ENCODE measurements at regions not wholly inside any gene's neighbourhood (a gene's known extent, or its start where the extent isn't known, plus 50 kb on each side); places are given as distances from the start of the nearest gene placed in this dataset.

DNA sequence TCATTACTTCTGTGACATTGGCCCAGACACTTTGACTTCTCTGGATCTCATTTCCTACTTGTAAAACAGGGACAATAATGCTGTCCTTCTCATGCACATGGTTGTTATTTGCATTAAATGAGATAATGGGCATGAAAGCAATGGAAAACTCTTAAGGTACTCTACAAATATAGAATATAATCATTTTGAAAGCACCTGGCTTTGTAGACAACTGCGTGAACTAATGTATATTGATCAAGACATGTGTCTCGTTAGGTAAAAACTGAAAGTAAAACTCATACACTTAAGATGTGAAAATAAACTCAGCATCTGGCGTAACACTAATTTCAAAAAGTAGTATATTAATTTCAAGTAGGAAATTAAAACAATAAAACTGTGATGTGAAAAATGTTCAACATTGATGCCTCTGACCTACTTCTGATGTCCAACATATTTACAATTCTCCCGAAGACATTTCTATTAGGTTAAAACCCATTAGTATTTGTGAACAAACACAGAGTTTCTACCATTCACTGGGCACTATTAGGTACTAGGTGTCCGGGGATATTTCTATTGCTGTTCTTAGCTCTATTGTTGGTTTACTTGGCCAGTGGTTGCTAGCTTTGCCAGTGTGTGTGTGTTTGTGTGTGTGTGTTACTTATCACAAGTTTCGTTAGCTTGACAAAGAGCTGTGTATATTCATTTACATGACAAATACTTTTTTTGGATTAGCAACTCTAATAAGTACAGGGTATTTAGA is 220.5 kb downstream of the KCNRG start:
- H3K27ac ChIP-seq, result no peak overlapping the region
- TF ChIP-seq, protein P1, sequence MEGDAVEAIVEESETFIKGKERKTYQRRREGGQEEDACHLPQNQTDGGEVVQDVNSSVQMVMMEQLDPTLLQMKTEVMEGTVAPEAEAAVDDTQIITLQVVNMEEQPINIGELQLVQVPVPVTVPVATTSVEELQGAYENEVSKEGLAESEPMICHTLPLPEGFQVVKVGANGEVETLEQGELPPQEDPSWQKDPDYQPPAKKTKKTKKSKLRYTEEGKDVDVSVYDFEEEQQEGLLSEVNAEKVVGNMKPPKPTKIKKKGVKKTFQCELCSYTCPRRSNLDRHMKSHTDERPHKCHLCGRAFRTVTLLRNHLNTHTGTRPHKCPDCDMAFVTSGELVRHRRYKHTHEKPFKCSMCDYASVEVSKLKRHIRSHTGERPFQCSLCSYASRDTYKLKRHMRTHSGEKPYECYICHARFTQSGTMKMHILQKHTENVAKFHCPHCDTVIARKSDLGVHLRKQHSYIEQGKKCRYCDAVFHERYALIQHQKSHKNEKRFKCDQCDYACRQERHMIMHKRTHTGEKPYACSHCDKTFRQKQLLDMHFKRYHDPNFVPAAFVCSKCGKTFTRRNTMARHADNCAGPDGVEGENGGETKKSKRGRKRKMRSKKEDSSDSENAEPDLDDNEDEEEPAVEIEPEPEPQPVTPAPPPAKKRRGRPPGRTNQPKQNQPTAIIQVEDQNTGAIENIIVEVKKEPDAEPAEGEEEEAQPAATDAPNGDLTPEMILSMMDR (conservative IDR thresholded peaks at IDR 0.05), result no peak

DNA sequence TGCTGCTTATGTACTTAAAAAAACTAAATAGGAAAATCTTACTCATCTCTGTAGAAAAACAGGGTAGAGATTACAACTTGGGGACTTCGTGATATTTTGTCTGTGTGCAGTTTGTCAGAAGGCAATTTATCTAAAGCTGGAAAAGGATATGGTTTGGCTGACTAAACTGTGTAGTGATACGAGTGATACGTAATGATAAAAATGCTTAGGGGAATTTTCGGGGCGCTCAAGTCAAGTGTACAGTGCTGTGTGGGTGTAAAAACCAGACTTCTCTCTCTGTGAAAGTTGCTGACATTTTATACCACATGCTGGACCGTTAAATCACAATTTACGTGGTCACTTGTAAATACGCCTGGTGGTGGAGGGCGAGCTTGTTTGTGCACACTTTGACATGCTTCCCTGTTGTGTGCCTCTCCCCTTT is 221.7 kb downstream of the KCNRG start:
- TF ChIP-seq, protein P1 (conservative IDR thresholded peaks at IDR 0.05), result no peak
- no peak overlapping the region for H3K27ac ChIP-seq

DNA sequence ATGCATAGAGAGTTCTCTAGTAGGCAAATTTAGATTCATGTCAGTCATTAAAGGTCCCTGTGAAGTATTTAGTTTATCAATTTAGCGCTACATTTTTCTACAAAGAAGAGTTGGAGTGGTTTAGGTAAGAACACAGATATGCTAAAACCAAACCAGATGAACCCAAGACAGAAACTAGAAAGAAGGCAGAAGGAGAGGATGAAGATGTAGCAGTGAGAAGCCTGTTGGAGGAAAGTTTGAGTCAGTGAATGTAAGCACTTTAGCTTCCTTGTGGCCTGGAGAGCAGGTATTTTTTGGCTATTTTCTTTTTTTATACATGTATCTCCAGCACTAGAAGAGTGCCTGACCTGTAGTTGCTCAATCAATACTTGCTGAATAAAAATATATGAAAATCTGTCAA is 223.7 kb downstream of the KCNRG start:
- H3K27ac ChIP-seq, result no peak overlapping the region
- TF ChIP-seq, protein P1 (conservative IDR thresholded peaks at IDR 0.05), result no peak

DNA sequence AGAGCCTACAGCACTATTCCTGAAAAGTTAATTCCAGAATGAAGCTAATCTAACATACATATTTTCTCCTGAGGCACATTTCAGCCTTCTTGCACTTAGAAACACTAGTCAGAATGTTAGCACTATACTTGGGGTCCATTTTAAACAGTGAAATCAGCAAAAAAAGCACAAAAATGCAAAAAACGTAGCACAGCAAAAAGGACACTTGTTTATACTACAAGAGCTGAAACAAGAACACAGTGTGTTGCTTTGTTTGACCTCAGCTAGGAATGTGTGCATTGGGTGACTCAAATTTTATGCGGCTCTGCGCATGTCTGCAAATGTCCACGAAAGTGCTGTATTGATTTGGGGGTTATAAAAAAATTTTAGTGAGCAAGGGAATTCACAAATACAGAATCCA is 226.2 kb downstream of the KCNRG start:
- TF ChIP-seq, protein P1 (conservative IDR thresholded peaks at IDR 0.05), result no peak
- no peak overlapping the region for H3K27ac ChIP-seq

DNA sequence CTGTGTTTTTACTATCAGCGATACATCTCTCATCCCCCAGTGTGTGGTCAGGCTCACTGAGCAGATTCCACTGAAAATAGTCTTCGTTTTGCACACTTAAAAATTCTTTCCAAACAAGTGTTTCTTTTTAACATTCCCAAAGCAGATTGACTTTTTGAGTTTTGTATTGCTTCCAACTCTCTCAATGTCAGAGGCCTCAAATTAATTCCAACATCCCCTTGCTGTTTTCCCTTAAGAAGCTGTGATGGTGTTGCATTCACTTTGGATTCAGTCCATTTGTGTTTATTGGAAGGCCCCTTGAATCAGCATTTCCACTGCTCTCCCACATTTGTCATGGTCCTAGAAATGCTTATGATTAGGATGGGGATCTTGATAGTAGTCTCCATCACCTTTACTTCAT is 228.7 kb downstream of the KCNRG start:
- H3K27ac ChIP-seq, result no peak overlapping the region
- TF ChIP-seq, protein P1 (conservative IDR thresholded peaks at IDR 0.05), result no peak

DNA sequence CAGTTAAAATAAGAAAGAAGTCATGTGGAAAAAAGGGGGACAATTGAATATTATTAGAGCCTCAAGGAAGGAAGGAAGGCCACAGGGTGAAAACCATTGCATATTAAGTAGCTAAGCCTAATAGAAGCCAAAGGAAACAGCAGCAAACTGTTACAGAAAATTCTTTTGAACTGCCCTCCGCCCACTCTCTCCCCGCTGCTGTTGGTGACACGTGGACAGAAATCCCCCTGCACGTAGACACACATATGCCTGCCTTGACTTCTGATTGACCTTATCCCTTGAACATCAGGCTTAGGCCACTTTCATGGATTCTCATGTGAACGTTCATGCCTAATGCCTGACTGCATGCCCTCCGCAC is 229.1 kb downstream of the KCNRG start:
- H3K27ac ChIP-seq, result no peak overlapping the region
- TF ChIP-seq, protein P1 (conservative IDR thresholded peaks at IDR 0.05), result no peak

DNA sequence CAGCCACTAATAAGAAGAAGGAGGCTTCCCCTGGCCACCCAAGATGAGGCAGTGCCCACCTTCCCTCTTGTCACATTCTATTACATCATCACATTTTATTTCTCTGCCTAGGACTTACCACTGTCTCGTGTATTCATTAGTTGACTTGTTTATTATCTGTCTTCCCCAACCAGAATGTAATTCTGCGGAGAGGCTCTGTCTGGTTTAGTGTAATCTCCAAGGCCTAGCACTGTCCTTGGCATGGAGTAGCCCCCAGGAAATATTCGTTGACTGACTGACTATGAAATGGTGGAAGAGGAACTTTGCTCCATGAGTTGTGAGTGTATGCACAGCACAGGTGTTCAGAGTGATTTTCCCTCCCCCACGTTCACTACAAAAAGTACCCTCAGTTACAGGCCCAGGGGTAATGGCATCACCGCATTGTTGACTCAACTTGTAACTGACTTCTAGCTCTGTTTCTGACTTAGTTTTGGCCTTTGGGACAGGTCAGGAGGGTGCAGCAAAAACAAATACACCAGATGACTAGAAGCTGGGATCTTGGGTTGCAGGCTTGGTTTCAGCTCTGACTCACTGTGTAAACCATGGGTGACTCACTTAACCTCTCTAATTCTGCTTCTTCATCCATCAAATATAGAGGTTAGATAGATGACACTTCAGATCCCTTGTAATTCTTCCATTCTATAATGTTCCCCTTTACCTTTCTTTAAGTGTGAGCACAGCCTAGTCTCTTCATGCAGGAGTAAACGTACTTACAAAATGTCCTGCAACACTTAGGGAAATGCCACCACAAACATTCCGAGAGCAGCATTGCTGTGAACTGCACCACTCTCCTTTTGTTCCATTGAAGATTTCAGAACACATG is 229.7 kb downstream of the KCNRG start:
- no peak overlapping the region for H3K27ac ChIP-seq
- TF ChIP-seq, protein P1 (conservative IDR thresholded peaks at IDR 0.05), result no peak
